ENCODE measurements at regions not wholly inside any gene's neighbourhood (a gene's known extent, or its start where the extent isn't known, plus 50 kb on each side); places are given as distances from the start of the nearest gene placed in this dataset.

DNA sequence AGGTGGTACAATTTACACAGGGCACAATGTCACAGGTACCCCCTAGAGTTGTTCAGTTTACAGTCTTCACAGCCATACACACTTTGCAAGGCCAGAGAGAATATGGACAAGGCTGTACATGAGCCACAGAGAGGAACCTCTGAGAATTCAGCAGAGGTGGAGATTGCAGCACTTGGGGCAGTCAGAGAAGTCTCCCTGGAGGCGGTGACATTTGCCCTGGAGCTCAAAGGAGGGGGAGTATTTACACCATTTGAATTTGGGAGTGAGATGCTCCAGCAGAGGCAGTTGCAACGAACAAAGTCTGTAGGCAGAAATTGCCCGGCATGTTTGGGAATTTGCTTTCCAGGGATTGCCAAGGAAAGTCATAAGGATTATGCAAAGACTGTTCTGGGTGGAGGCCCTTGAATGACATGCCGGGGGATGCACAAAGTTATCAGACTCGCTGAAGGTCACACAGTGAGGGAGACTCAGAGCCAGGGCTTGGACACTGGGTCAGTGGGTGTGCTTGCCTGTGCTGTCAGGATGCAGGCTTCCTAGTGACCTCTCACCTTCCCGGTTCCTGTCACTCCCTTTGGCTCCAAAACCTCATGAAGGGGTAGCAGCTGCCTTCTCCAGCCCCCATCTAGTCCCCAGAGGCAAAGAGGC, 160.7 kb upstream of the PCBD1 start:
- TF ChIP-seq REST (IDR thresholded peaks at IDR 0.05; ENCODE audit: insufficient read depth in 1 of 2, low read depth in 2 of 2, low read length in 1 of 2), result no peak
- TF ChIP-seq CTCF (IDR thresholded peaks at IDR 0.05), result no peak
- TF ChIP-seq TCF7L2 (IDR thresholded peaks at IDR 0.05; ENCODE audit: low read depth, low read length), result no peak

Measured in Panc1 (cell line).